IMR-90 (cell line): ENCODE measurements at regions not wholly inside any gene's neighbourhood (a gene's known extent, or its start where the extent isn't known, plus 50 kb on each side); places are given as distances from the start of the nearest gene placed in this dataset.

Source experiments
- ATAC-seq: fragments of 200-7000 bp; cut with Tn5 transposase; 2 replicates; pipeline ENCODE4 v1.9.1; 2020; ENCODE audit warnings: low read depth, mild to moderate bottlenecking, moderate library complexity
- BruUV-seq: library from RNA; stranded (reverse); fragments of 400-500 nt; replicated peaks from 2 replicates; lab custom pipeline; 2021; lab: Mats Ljungman, UMichigan
- CTCF ChIA-PET: fragments of 300-600 bp; formaldehyde crosslinking; extraction: SDS; loops from one replicate; lab custom pipeline; 2021; ENCODE audit warnings: antibody characterized with exemption; lab: Yijun Ruan, JAX
- POLR2A ChIA-PET: fragments of 300-600 bp; sonication (Branson Sonifier 250); formaldehyde crosslinking; loops from one replicate; lab custom pipeline; 2022; ENCODE audit warnings: antibody characterized with exemption; ENCODE audit not compliant: unreplicated experiment; lab: Charles Lee
- DNase-seq: peaks from one replicate; pipeline ENCODE4 v3.0.0; 2013
- H2AFZ ChIP-seq: replicated peaks from 2 replicates; pipeline ENCODE3; 2013; ENCODE audit warnings: low read length, mild to moderate bottlenecking; ENCODE audit not compliant: poor library complexity
- H2AK5ac ChIP-seq: 2 replicates; pipeline ENCODE4 v1.6.1; 2013; ENCODE audit warnings: low read depth, low read length, inconsistent platforms
- H2AK9ac ChIP-seq: replicated peaks from 2 replicates; pipeline ENCODE3; 2013; ENCODE audit warnings: mild to moderate bottlenecking, low read depth, low read length, moderate library complexity; ENCODE audit not compliant: poor library complexity
- H2BK120ac ChIP-seq: 2 replicates; pipeline ENCODE4 v1.6.1; 2013; ENCODE audit warnings: low read depth, low read length, inconsistent platforms
- H2BK15ac ChIP-seq: 3 replicates; pipeline ENCODE4 v1.6.1; 2013; ENCODE audit warnings: low read depth, low read length, inconsistent platforms
- H2BK20ac ChIP-seq: 2 replicates; pipeline ENCODE4 v1.6.1; 2013; ENCODE audit warnings: low read depth, mild to moderate bottlenecking, inconsistent platforms, low read length, moderate library complexity
- H2BK5ac ChIP-seq: 2 replicates; pipeline ENCODE4 v1.6.1; 2013; ENCODE audit warnings: mild to moderate bottlenecking, low read depth, low read length, inconsistent platforms; ENCODE audit not compliant: poor library complexity, severe bottlenecking
- H3K14ac ChIP-seq: replicated peaks from 2 replicates; pipeline ENCODE4 v1.6.1; 2013; ENCODE audit warnings: low read depth, low read length, inconsistent platforms
- H3K18ac ChIP-seq: 2 replicates; pipeline ENCODE4 v1.6.1; 2013; ENCODE audit warnings: low read depth, low read length, control low read depth
- H3K23ac ChIP-seq: 2 replicates; pipeline ENCODE4 v1.6.1; 2013; ENCODE audit warnings: low read depth, low read length, inconsistent platforms
- H3K27ac ChIP-seq: 2 replicates; pipeline ENCODE4 v1.5.1; 2013; ENCODE audit warnings: mild to moderate bottlenecking, control low read depth, low read length; ENCODE audit not compliant: insufficient read depth
- H3K27me3 ChIP-seq: 2 replicates; pipeline ENCODE4 v1.6.1; 2013; ENCODE audit warnings: low read length; ENCODE audit not compliant: control insufficient read depth, insufficient read depth
- H3K36me3 ChIP-seq: 2 replicates; pipeline ENCODE4 v1.6.1; 2013; ENCODE audit warnings: low read length, mixed read lengths; ENCODE audit not compliant: control insufficient read depth, insufficient read depth
- H3K4ac ChIP-seq: 2 replicates; pipeline ENCODE4 v1.6.1; 2013; ENCODE audit warnings: low read depth, low read length, inconsistent platforms
- H3K4me1 ChIP-seq: 2 replicates; pipeline ENCODE4 v1.6.1; 2013; ENCODE audit warnings: low read length, mixed read lengths; ENCODE audit not compliant: control insufficient read depth, insufficient read depth
- H3K4me2 ChIP-seq: 2 replicates; pipeline ENCODE4 v1.6.1; 2013; ENCODE audit warnings: low read depth, mild to moderate bottlenecking, control low read depth, low read length, moderate library complexity
- H3K4me3 ChIP-seq: 2 replicates; pipeline ENCODE4 v1.5.1; 2013; ENCODE audit warnings: low read depth, mild to moderate bottlenecking, control low read depth, low read length, moderate library complexity; ENCODE audit not compliant: insufficient read depth
- H3K56ac ChIP-seq: 2 replicates; pipeline ENCODE4 v1.6.1; 2013; ENCODE audit warnings: low read length, inconsistent platforms; ENCODE audit not compliant: insufficient read depth; ENCODE audit errors: extremely low read depth
- H3K79me1 ChIP-seq, 2 experiments: 2 replicates each; pipeline ENCODE4 v1.6.1; 2013; ENCODE audit warnings: low read length in 2 of 2, inconsistent platforms in 1 of 2, low read depth in 1 of 2
- H3K9ac ChIP-seq: 2 replicates; pipeline ENCODE4 v1.6.1; 2013; ENCODE audit warnings: low read depth, low read length, control low read depth
- H3K9me1 ChIP-seq: 2 replicates; pipeline ENCODE4 v1.6.1; 2013; ENCODE audit warnings: low read length, inconsistent platforms; ENCODE audit not compliant: insufficient read depth
- H3K9me3 ChIP-seq: 2 replicates; pipeline ENCODE4 v1.6.1; 2013; ENCODE audit warnings: low read length; ENCODE audit not compliant: control insufficient read depth, insufficient read depth
- H4K20me1 ChIP-seq: 2 replicates; pipeline ENCODE4 v1.6.1; 2013; ENCODE audit warnings: low read length, inconsistent platforms; ENCODE audit not compliant: insufficient read depth
- H4K5ac ChIP-seq: 2 replicates; pipeline ENCODE4 v1.6.1; 2013; ENCODE audit warnings: mild to moderate bottlenecking, low read depth, low read length, control low read depth
- H4K8ac ChIP-seq, 2 experiments: 2 replicates each; pipeline ENCODE4 v1.6.1; 2013; ENCODE audit warnings: low read depth in 2 of 2, low read length in 2 of 2, control low read depth in 1 of 2, inconsistent platforms in 1 of 2
- H4K91ac ChIP-seq: 2 replicates; pipeline ENCODE4 v1.6.1; 2013; ENCODE audit warnings: low read depth, low read length, inconsistent platforms; ENCODE audit not compliant: insufficient read depth
- ELK1 ChIP-seq: fragments of 150-350 bp; IDR thresholded peaks from 2 replicates; pipeline ENCODE4 v1.6.1; 2016; ENCODE audit warnings: low read depth, mild to moderate bottlenecking, low read length, moderate library complexity, borderline replicate concordance
- NFE2L2 ChIP-seq: fragments of 150-350 bp; IDR thresholded peaks from 2 replicates; pipeline ENCODE4 v1.6.1; 2016; ENCODE audit warnings: low read depth, mild to moderate bottlenecking, low read length
- WGBS, 2 experiments: methylation state at CpG; one replicate each; pipeline versions ENCODE4 v1.1.5 to v1.1.7; 2013; ENCODE audit warnings: missing lambda C conversion rate in 2 of 2; ENCODE audit not compliant: insufficient read length in 1 of 2; ENCODE audit errors: extremely low coverage in 2 of 2; 5-methylcytosine and 5-hydroxymethylcytosine counted together
- dilution Hi-C: fragments of 300-500 bp; cut with HindIII; formaldehyde crosslinking; loops from one replicate; pipeline ENCODE4 v1.14.3; 2018; ENCODE audit warnings: low sequenced_read_pairs; ENCODE audit not compliant: unreplicated experiment
- in situ Hi-C: fragments of 300-500 bp; cut with MboI; formaldehyde crosslinking; loops from 3 replicates; pipeline ENCODE4 v1.14.3; 2019; ENCODE audit warnings: low sequenced_read_pairs, inconsistent platforms, mixed read lengths
- intact Hi-C: fragments of 100-400 bp; cut with micrococcal nuclease; formaldehyde crosslinking; loops from 2 replicates; pipeline ENCODE4 v1.10.0; 2022

GRCh38 chr15:37777006-37777405 is 157.4 kb upstream of the TMCO5A start:
- DNase-seq (no peak), ATAC-seq (no peak)
- intact Hi-C loops (no loop called here), dilution Hi-C loops (no loop called here), in situ Hi-C loops (no loop called here)
- Histone ChIP-seq H4K91ac (no peak overlapping the region), H2AK9ac (no peak overlapping the region), H4K20me1 (no peaks in the 10 kb centered on the region), H3K4me1 (no peaks in the 10 kb centered on the region), H3K36me3 (no peaks in the 10 kb centered on the region), H2BK5ac (no peak overlapping the region), H2BK120ac (no peak overlapping the region), H3K9me3 (no peaks in the 10 kb centered on the region), H3K79me1 (no peaks in the 10 kb centered on the region), H3K14ac (no peak overlapping the region), H2BK20ac (no peak overlapping the region), H3K4me2 (no peak overlapping the region), H4K8ac (no peak overlapping the region), H4K5ac (no peak overlapping the region), H3K9me1 (no peaks in the 10 kb centered on the region), H3K27me3 (no peaks in the 10 kb centered on the region), H3K27ac (no peak overlapping the region), H2AK5ac (no peak overlapping the region), H3K23ac (no peak overlapping the region), H2BK15ac (no peak overlapping the region), H3K4me3 (no peak overlapping the region), H3K56ac (no peak overlapping the region), H2AFZ (no peak overlapping the region), H3K9ac (no peak overlapping the region), H3K4ac (no peak overlapping the region), H3K18ac (no peak overlapping the region)
- no TSS peak for BruUV-seq
- TF ChIP-seq NFE2L2 (no peak), ELK1 (no peak)
- 80% methylated on average over 1 of the region's 3 CpGs; no CpG with 5 or more reads in 1 of the 2 experiments for WGBS, 2 experiments
- POLR2A ChIA-PET, result no interaction called here
- CTCF ChIA-PET, result interaction anchor here (1.3 kb wide), 1 partner anchor 13 kb away, joined by 3 read pairs; no protein-coding TSS in a partner anchor
